GM18502 (cell line): ENCODE measurements at regions not wholly inside any gene's neighbourhood (a gene's known extent, or its start where the extent isn't known, plus 50 kb on each side); places are given as distances from the start of the nearest gene placed in this dataset.

Experiments
- ATAC-seq: cut with Tn5 transposase; IDR thresholded peaks from one replicate; pipeline ENCODE4 v1.9.1; 2021; ENCODE audit warnings: mild to moderate bottlenecking; ENCODE audit not compliant: unreplicated experiment, poor library complexity

DNA sequence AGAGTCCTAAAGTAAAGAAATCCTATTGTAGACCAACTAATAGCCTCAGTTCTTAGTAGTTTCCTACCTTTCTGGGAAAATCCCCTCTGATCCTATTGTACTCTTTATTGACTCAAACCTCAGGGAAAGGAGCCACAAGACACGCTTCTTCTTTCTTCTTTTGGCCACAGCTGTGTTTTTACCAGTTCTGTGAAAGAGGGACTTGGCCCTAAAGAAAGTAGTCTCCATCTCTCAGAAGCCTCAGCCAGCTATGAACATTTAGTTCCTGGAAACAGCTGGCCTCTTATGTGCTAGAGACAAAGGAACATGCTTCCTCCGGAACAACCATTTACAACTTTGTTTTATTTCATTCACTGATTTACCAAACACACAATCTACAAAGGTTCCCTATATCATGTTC lies 66.1 kb upstream of the ARID2 start:
- ATAC-seq = no peak

DNA sequence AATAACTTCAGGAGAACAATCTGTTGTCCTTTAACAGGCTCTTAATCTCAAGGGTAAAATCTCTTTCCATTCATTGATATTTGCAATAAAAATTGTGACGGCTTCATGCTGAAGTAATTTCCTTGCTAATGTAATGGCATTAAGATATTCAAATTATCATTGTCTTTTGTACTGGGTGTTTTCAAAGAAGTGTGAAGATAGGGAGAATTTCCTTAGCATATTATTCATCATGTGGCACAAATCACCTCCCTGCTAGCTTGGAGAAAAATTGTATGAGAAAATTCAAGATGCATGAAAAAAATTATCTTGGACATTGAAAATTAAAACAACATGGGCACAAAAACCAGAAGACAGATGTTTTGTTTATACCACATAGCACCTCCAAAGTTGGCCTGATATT lies 63.6 kb upstream of the ARID2 start:
- no peak for ATAC-seq

- no peak for ATAC-seq
Measured at GRCh38 chr12:45666396-45666795, 63.1 kb upstream of the ARID2 start.

DNA sequence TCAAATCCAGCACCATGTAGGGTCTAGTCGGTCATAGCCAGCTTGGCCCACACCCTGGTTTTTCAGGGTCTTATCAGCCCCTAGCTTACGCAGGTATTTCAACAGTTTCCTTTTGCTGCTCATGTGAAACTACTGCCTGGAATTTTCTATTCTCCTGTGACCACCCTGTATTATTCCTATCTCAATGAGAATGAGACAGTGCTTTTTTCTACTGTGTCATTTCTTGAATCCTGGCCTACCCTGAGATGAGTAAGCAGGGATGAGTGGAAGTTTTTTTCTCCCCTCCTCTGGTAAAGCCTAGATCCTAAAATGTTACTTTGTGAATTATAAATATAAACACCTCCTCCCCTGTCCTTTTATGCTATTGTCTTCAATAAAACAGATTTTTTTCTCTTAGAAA lies 62.7 kb upstream of the ARID2 start:
- ATAC-seq = no peak

- no peak for ATAC-seq
Measured at GRCh38 chr12:45667761-45668160, 61.7 kb upstream of the ARID2 start.

- peak; percentile 23 for ATAC-seq
Measured at GRCh38 chr12:45668641-45669040, 60.9 kb upstream of the ARID2 start.

- ATAC-seq = peak; percentile 87
Measured at GRCh38 chr12:45669093-45669492, 60.4 kb upstream of the ARID2 start.

- ATAC-seq = no peak
Measured at GRCh38 chr12:45669792-45670191, 59.7 kb upstream of the ARID2 start.

GRCh38 chr12:45670346-45671065 lies 59.0 kb upstream of the ARID2 start:
- ATAC-seq = peak; percentile 58

GRCh38 chr12:45671254-45671653 lies 58.3 kb upstream of the ARID2 start:
- no peak for ATAC-seq

DNA sequence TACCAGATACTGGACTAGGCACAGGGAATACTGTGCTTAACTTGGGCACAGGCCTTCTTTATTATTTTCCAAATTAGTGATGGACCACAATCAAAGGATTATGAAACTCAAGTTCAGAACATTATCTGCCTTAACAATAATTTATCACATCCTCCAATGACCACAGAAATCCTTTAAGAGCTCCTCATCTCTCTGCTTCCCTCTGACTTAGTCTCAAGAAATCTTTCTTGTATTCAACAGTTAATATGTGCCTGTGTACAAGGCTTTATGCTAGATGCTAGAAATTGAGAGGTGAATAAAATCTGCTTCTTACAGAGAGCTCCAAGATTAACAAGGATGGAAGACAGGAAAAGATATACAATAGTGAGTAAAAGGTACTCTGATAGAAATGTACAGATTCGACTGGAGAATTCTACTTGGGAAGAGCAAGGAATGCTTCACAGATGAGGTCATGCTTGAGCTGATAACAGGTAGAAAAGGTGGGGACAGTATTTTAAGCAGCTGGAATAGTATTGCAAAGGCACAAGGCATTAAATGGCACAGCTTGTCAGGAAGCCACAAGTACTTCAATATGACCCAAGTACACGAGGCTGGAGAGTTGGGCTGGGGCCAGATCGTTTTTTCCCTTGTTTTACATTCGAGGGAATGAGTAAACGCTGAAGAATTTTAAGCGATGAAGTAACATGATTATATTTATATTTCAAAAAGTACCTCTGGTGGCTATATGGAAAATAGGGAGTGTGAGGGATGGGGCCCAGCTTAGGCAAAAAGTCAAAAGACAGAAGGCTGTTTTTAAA lies 55.1 kb upstream of the ARID2 start:
- ATAC-seq = no peak

GRCh38 chr12:45675534-45675933 lies 54.0 kb upstream of the ARID2 start:
- no peak for ATAC-seq
